HG03066 (cell line): ENCODE measurements at regions not wholly inside any gene's neighbourhood (a gene's known extent, or its start where the extent isn't known, plus 50 kb on each side); places are given as distances from the start of the nearest gene placed in this dataset.

Source experiments
- ATAC-seq: cut with Tn5 transposase; IDR thresholded peaks from one replicate; pipeline ENCODE4 v1.9.1; 2021; ENCODE audit warnings: low read depth; ENCODE audit not compliant: unreplicated experiment

DNA sequence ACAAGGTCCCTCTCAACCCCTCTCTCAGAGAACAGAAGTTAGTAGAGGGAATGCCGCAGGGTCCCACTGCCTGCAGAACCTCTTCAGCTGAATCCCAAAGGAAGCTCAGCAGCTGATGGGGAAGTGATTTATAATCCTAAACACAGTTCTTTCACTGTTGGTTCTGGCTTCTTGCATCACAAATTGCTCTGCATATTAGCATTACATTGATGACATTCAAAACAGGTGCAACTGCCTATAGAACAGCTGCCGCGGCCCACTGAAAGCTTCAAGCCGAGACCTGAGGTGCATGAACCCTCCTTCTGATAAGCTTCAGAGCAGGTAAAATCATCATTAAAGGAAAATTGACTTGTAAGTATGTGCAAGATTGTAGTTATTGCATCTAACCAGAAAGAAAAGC, 75.2 kb upstream of the KIRREL3 start:
- ATAC-seq, result no peak

DNA sequence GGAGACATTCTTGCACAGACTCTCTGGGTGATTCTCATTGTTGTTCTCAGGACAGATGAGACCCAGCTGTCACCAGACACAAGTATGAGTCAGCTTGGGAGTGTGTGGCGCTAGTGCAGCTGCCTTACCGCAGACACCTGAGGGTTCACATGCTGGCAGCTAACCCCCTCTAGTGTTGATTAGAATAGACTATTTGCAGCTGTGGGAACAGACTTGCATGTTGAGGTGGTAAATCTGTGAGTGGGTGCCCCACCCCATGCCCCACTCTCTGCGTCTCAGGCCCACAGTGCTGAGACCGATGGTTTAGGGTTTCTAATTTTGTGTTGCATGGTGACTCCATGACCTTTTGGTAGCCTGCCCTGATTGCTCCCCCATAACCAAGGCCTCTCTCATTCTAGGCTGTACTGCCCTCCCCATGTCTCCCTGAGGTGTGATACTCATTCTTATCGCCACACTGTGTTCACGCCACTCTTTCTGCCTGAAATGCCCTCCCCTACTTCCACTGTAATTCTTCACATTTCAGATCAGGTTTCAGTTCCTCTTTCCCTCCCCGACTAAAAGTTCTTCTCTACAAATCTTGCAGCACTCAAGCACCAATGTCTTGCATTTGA, 73.7 kb upstream of the KIRREL3 start:
- ATAC-seq, result peak; percentile 84

DNA sequence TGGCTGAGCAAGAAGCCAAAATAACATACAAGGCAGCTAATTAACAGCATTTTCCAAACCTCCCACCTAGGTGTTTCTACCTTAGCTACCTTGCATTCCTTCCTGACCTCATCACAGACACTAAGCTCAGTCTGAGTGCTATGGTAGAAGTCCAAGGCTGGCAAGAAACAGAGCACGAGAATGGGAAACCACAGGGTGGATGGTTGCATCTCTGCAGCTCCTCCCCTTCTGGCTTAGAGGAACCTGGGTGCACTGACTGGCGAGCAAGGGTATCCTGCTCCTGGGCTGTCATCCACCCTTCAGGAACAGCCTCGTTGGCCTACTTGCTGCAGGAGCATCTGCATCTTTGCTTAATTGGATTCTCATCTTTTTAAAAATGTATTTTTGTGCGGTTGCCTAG, 73.1 kb upstream of the KIRREL3 start:
- ATAC-seq, result no peak

DNA sequence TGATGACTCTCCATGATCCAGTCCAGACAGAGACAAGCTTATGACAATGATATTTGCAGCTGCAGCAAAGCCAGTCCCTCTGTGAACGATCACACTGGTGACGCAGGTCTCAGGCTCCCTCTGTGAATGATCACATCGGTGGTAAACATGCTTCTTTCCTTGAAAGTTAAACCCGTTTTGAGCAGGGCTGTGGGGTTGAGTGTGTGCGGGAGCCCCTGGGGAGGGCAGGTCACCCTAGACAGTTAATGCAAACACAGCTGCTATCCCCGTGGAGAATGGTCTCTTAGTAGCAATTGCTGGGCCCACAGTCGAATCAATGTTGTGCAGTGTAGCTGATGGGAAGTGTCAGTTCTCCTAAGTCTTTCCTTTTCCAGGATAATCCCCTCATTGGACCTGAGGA, 71.0 kb upstream of the KIRREL3 start:
- ATAC-seq, result no peak

DNA sequence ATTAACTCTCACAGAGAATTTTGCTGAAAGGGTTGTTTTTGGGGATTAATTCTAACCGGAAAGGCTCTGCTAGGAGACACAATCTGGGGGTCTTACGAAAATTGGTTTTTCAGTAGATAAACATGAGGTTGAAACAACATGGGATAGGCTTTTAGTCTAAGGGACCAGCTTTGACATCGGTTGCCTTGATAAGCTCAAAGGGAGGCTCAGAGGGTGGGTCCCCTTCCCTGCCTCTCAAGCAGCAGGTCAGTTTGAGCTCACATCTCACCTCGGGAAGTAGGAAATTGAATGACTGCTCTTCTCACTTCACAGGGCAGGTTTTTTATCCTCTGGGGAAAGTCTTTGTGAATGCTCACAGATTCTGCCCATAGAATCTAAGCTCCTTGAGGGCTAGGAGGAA, 70.2 kb upstream of the KIRREL3 start:
- ATAC-seq, result no peak

DNA sequence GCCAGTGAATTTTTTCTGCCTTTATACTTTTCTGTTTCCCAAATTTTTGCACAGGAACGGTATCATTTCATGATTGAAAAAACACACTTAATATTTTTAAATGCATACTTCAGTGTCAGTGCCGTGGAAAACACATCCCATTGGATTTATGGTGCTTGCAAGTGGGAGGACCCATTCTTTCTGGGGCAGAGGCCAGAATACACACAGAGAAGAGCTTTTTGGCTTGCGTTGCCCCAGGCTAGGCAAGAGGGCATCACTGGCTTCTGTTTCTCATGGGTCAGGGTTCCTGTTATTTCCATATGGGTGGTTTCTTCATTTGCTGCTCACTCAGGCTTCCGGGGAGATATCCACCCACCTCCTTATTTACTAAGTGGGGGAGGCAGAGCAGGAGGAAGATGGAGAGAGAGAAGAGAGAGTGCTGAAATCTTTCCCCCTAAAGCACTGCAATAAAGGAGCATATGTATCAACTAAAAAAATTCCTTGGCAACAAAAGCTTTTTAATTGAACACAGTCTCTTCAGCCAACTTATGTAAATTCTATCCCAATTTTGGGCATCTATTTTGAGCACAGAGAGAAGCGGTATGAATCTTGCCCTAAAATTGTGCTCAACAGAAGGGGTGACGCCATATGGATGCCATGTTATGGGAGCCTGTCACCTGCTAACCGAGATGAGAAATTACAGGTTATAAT, 66.0 kb upstream of the KIRREL3 start:
- ATAC-seq, result no peak

DNA sequence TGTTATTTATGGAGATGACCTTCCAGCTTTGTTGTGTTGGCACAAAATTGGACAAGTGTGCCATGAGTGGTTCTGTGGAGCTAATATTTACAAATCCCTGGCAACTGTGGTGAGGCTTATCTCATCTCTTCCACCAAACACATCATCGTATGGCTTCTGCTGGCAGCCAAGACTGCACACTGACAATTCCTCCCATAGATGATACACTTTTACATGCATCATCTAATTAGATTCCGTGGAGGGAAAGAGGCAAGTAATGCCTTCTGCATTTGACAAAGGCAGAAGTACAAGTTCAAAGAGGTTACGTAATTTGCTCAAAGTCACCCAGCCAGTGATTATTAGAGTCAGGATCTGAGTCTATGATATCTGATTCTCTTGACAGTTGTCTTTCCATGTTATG, 62.7 kb upstream of the KIRREL3 start:
- ATAC-seq, result no peak

DNA sequence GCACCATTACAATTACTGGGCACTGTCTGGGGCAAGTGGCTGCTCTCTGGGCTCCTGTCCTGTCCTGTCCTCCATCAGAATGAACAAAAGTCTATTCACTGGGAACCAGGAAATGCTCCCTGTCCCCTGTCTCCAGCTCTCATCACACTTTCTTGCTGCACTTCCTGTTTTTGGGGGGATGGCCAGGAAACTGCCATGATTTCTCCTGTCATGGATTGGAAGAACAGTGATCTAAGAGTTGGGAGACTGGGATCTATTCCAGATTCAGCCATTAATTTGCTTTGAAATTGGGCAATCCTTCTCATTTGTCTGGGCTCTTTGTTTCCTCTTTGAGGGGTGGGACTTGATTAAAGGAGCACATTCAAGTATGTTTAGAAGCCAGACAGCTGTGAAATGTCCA, 61.4 kb upstream of the KIRREL3 start:
- no peak for ATAC-seq

DNA sequence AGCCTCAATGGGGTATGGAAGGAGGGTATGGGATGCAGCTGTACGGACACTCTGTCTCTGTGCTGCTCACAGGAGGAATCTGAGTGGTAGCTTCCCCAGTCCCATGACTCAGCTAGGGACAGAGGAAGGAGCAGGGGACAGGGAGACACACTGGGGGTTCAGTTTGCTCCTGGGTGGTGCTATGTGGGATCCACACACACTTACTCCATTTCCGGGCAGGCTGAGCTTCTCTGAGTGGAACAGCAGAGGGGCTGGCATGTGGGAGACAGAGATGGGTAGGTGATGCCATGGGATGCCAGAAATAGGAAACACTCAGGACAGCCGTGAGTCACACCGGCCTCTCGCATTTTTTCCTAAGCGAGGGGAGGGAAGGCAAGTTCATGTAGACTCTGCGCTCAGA, 59.2 kb upstream of the KIRREL3 start:
- ATAC-seq, result no peak

DNA sequence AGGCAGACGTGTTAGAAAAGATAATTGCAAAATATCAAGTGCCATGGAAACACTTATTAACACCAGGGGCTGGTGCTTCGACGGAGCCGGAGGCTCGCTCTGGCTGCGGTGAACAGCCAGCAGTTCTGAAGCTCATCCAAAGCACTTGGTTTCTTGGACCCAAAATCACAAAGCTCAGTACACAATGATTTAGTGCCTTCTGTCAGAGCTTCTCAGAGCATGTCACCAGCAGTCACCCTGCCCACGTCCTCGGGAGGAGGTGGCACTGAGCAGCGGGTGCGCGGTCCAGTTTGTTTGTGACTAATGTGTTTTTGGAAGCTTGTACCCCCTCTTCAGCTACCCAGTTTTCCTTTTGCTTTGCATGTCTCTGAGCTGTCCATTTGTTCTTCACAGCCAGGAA, 58.7 kb upstream of the KIRREL3 start:
- no peak for ATAC-seq

DNA sequence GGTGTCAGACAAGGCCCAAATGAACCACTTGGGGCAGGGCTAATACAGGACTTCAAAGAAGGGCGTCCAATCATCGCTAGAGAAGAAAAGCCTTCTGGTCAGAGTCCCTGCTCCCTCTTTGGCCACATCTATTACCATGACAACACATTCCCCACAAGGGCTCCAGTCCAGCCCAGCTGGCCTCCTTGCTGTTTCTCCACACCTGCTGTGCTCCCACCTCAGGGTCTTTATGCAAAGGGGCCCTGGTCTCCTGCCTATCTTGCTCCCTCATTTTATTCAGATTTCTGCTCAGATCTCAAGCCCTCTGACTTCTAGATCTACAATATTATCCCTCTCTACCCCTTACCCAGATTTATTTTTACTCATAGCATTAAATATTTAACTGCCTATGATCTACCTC, 58.0 kb upstream of the KIRREL3 start:
- no peak for ATAC-seq

DNA sequence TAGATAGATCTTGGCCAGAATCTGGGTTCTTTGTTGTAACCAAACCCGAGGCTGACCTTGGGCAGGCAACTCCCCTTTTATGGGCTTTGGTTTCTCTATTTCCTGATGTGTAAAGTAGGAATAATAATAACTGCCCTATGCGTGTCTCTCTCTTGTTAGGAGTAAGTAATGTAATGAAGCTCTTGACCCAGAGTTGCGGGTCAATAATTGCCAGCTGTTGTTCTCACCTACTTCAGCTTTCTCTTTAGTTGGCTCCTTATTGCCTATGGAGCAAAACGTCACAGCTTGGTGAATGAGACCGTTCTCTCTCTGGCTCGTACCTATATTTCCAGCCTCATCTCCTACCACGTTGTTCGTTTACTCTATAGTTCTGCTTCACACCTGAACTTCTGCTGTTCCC, 56.6 kb upstream of the KIRREL3 start:
- no peak for ATAC-seq

DNA sequence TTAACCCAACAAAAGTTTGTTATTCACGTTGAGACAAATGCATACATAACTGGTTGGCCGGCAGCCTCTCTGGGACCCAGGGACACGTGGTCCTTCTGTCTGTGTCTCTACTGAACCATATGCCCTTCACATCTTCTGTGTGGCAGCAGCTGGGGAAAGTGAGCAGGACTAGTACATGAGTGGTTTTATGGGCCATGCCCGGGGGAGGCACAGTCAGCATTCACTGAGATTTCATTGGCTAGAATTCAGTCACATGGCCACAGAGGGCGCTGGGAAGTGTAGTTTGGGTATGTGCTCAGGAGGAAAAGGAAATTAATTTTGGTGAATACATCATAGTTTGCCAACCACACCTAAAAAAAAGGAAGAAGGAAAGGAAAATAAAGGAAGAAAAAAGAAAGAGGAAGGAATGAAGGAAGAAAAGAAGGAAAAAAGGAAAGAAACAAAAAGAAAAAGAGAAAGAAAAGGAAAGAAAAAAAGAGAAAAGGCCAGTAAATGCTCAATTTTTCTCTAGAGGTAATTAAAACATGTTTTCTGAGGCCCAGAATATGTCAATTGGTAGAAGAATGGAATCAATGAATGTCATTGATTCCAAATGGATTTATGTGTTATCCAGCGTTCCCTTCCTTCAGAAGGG, 55.9 kb upstream of the KIRREL3 start:
- ATAC-seq, result no peak

DNA sequence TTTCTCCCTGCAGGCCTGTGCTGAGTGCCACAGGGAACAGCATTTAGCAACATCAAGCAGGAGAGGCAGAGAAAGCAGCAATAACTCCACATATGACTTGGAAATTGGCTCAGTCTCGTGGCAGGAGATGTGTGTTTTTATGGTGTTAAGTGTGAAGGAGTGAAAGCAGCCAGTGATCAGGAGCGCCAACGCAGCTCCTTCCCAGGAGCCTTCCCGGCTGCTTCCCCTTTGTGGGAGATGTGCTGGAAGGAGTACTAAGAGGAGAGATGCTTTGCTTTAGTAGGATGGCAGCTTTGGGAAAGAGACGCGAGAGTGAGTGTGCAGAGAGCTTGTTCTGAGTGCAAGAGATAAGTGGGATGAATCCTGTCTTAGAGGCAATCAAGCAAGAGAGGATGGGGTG, 54.7 kb upstream of the KIRREL3 start:
- ATAC-seq, result no peak

DNA sequence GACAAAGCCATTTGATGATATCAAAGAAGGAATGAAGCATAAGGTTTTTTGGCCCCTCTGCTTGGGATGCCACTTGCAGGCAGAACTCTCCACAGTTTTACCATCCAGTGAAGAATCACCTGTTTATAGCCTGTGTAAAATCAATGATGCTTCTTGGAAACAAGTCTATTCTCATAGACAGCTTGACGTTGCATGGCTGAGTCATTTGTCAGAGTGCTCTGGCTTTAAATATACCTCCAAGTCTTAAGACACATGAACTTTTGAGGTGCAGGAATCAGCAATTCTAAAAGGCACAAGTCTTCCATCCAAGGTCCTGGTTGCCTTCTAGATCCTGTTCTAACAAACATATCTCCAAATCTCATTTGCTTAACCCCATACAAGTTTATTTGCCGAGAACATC, 53.6 kb upstream of the KIRREL3 start:
- ATAC-seq, result no peak

DNA sequence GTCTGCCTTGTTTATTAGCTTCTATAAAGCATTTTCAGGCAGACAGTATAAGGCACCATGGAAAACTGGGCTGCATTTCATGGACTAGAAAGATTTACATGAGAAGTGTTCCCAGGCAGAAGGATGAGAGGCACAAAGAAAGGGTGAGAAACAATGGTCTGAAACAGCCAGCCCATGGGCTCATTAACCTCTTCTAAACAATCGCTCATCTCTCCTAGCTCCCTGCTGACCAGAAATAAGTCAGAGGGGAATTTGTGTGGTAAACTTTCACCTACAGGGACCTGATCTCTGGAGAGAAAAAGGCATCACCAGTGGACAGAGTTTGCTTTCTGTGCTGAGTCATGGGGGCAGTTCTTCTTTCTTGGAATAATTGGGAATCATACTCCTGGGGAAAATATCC, 51.8 kb upstream of the KIRREL3 start:
- ATAC-seq, result no peak
